ENCODE measurements at regions not wholly inside any gene's neighbourhood (a gene's known extent, or its start where the extent isn't known, plus 50 kb on each side); places are given as distances from the start of the nearest gene placed in this dataset.

DNA sequence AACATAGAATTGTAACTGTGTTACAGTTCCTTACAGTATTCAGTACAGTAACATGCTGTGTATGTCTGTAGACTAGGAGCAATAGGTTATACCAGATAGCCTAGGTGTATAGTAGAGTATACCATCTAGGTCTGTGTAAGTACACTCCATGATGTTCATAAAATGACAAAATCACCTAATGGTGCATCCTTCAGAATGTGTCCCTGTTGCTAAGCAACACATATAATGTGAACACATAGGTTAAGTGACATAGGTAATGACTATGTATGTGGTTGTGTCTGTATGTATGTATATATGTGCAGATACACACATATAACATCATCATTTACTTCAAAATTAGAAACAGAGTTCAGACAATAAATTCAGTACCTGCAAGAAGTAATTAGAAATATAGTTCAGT lies 146.8 kb upstream of the GAP43 start:
- H3K27me3 ChIP-seq (replicated peaks; ENCODE audit: insufficient read depth) = no peaks in the 10 kb centered on the region
- H3K36me3 ChIP-seq = no peaks in the 10 kb centered on the region
- ATAC-seq (ENCODE audit: insufficient number of reproducible peaks, low FRiP score, low read depth) (no peak), DNase-seq (ENCODE audit: low spot score) (no peak)
- H3K4me3 ChIP-seq = no peak overlapping the region
- H3K9me3 ChIP-seq = no peaks in the 10 kb centered on the region
- no peaks in the 10 kb centered on the region for H3K4me1 ChIP-seq (ENCODE audit: control insufficient read depth in 1 of 2, low read depth in 2 of 2)
- TF ChIP-seq, protein P1, sequence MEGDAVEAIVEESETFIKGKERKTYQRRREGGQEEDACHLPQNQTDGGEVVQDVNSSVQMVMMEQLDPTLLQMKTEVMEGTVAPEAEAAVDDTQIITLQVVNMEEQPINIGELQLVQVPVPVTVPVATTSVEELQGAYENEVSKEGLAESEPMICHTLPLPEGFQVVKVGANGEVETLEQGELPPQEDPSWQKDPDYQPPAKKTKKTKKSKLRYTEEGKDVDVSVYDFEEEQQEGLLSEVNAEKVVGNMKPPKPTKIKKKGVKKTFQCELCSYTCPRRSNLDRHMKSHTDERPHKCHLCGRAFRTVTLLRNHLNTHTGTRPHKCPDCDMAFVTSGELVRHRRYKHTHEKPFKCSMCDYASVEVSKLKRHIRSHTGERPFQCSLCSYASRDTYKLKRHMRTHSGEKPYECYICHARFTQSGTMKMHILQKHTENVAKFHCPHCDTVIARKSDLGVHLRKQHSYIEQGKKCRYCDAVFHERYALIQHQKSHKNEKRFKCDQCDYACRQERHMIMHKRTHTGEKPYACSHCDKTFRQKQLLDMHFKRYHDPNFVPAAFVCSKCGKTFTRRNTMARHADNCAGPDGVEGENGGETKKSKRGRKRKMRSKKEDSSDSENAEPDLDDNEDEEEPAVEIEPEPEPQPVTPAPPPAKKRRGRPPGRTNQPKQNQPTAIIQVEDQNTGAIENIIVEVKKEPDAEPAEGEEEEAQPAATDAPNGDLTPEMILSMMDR (IDR thresholded peaks at IDR 0.05) = no peak
- no peak overlapping the region for H3K27ac ChIP-seq

DNA sequence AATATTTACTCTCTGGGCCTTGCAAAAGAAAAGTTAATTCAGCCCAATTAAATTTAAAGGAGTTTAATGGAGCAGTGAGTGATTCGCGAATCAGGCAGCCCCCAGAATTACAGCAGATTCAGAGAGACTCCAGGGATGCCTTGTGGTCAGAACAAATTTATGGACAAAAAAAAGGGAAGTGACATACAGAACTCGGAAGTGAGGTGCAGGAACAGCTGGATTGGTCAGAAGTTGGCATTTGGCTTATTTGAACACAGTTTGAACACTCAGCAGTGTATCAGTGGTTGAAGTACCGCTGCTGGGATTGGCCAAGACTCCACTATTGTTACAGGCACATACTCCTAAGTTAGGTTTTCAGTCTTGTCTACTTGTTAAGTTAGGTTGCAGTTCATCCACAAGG lies 145.0 kb upstream of the GAP43 start:
- TF ChIP-seq, protein P1 (IDR thresholded peaks at IDR 0.05) = no peak
- no peak overlapping the region for H3K27ac ChIP-seq
- no peak overlapping the region for H3K4me3 ChIP-seq
- no peaks in the 10 kb centered on the region for H3K27me3 ChIP-seq (replicated peaks; ENCODE audit: insufficient read depth)
- no peaks in the 10 kb centered on the region for H3K4me1 ChIP-seq (ENCODE audit: control insufficient read depth in 1 of 2, low read depth in 2 of 2)
- ATAC-seq (ENCODE audit: insufficient number of reproducible peaks, low FRiP score, low read depth) (no peak), DNase-seq (ENCODE audit: low spot score) (no peak)
- H3K36me3 ChIP-seq = no peaks in the 10 kb centered on the region
- H3K9me3 ChIP-seq = no peaks in the 10 kb centered on the region

DNA sequence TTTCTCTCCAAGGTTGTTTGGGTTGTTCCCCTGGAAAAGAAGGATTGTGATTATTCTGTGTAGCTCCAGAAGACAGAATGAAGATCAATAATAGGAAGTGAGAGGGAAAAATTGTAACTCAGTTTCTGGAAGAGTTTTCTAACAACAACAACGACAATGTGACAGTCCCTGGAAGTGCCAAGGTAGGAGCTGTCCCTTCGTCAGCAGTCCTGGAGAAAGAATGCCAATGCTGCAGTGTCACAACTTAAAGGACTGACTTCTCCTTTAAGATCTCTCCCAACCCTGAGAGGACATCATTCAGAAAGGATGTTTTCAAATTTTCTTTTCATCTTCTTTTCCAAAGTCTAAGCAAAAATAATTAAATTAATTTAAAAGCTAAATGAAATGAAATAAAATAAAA lies 136.4 kb upstream of the GAP43 start:
- Histone ChIP-seq H3K4me1 (ENCODE audit: control insufficient read depth in 1 of 2, low read depth in 2 of 2) (no peaks in the 10 kb centered on the region), H3K9me3 (no peaks in the 10 kb centered on the region), H3K36me3 (no peaks in the 10 kb centered on the region), H3K27me3 (replicated peaks; ENCODE audit: insufficient read depth) (no peaks in the 10 kb centered on the region), H3K4me3 (no peak overlapping the region), H3K27ac (no peak overlapping the region)
- DNase-seq (ENCODE audit: low spot score) (no peak), ATAC-seq (ENCODE audit: insufficient number of reproducible peaks, low FRiP score, low read depth) (no peak)
- TF ChIP-seq, protein P1 (IDR thresholded peaks at IDR 0.05) = no peak

DNA sequence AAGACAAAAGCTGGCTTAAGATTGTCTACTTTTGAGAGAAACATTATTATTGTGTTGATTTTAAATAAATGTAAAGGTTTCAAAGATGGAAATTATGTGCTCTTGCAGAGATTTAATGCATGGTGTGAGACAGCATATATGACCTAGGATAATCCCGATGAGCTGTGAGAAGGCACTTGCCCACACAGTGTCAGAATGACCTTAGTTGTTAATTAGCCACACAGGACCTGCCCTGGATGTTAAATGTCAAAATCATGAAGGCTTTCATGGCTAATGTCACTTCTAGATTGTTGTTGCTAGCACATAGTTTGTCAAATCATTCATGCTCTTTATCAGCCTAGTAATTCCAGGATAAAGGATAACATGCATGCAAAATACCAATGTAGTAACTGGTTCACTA lies 135.3 kb upstream of the GAP43 start:
- H3K4me1 ChIP-seq (ENCODE audit: control insufficient read depth in 1 of 2, low read depth in 2 of 2) = no peaks in the 10 kb centered on the region
- no peaks in the 10 kb centered on the region for H3K27me3 ChIP-seq (replicated peaks; ENCODE audit: insufficient read depth)
- TF ChIP-seq, protein P1 (IDR thresholded peaks at IDR 0.05) = no peak
- ATAC-seq (ENCODE audit: insufficient number of reproducible peaks, low FRiP score, low read depth) (no peak), DNase-seq (ENCODE audit: low spot score) (no peak)
- H3K9me3 ChIP-seq = no peaks in the 10 kb centered on the region
- H3K4me3 ChIP-seq = no peak overlapping the region
- H3K27ac ChIP-seq = no peak overlapping the region
- no peaks in the 10 kb centered on the region for H3K36me3 ChIP-seq

DNA sequence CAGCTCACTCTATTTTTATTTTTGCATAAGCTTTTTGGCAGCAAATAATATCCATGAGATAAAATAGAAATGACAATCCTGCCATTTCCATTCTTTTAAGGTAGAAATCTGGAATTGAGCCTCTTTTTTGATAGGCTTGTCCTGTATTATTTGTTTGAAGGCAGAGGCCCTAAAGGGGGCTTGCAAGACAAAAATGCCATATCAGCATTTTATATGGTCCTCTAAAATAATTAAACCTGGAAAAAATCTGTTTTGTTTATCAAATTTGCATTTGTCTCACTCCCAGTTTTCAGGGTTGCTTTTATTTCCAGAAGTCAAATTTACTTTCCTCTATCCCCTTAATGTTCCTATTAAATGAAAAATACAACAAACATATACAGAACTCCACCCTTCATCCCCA lies 134.9 kb upstream of the GAP43 start:
- H3K27me3 ChIP-seq (replicated peaks; ENCODE audit: insufficient read depth) = no peaks in the 10 kb centered on the region
- TF ChIP-seq, protein P1 (IDR thresholded peaks at IDR 0.05) = no peak
- H3K27ac ChIP-seq = no peak overlapping the region

More for the DNA sequence above, 134.9 kb upstream of the GAP43 start:
- no peak for DNase-seq (ENCODE audit: low spot score)
- no peak for ATAC-seq (ENCODE audit: insufficient number of reproducible peaks, low FRiP score, low read depth)
- Histone ChIP-seq H3K36me3 (no peaks in the 10 kb centered on the region), H3K9me3 (no peaks in the 10 kb centered on the region), H3K4me1 (ENCODE audit: control insufficient read depth in 1 of 2, low read depth in 2 of 2) (no peaks in the 10 kb centered on the region), H3K4me3 (no peak overlapping the region)

Data from thoracic aorta (tissue), 2 donors.